ENCODE measurements at regions not wholly inside any gene's neighbourhood (a gene's known extent, or its start where the extent isn't known, plus 50 kb on each side); places are given as distances from the start of the nearest gene placed in this dataset.

DNA sequence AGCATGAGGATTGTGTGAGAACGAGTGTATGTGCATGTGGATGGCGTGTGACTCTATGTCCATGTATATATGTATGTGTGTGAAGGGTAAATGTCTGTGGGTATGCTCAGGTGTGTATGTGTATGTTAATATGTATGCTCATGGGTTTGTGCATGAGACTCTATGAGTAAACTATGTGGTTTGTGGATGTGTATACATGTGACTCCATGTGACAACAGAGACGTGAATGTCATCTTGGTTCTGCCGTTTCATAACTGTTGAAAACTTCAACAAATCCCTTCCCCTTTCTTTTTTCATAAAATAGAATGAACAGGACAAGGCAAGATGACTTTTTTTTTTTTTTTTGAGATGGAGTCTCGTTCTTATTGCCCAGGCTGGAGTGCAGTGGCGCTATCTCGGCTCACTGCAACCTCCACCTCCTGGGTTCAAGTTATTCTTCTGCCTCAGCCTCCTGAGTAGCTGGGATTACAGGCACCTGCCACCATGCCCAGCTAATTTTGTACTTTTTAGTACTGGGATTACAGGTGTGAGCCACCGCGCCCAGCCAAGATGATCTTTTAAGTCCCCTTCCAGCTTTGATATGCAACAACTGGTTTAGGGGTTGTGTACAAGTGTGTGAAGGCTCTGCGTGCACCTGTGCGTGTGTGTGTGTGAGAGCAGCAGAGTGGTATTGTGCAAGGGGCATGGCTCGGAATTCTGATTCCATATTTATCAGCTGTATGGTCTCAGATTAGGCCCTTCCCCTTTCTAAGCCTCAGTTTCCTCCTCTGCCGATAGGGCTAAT is 106.3 kb downstream of the EBNA1BP2 start:
- no peak for DNase-seq (ENCODE audit: low read depth)

DNA sequence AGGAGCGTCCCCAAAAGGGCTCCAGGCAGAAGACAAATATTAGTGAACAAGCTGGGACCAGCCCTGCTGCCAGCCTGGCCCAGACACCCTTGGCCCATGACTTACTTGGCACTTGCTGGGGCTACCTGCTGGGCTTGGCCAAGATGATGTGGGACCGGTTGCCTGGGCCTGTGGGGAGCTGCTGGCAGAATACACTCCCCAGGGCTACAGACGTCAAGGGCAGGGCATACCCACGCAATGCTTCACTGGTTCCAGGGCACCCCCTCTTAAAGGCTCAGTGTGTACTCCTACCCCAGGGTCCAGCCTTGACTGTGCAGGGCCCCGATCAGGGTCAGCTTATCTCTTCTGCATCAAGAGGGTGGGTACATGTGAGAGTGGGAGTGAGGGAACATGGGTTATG is 106.5 kb upstream of the SLC2A1 start:
- no peak for DNase-seq (ENCODE audit: low read depth)

DNA sequence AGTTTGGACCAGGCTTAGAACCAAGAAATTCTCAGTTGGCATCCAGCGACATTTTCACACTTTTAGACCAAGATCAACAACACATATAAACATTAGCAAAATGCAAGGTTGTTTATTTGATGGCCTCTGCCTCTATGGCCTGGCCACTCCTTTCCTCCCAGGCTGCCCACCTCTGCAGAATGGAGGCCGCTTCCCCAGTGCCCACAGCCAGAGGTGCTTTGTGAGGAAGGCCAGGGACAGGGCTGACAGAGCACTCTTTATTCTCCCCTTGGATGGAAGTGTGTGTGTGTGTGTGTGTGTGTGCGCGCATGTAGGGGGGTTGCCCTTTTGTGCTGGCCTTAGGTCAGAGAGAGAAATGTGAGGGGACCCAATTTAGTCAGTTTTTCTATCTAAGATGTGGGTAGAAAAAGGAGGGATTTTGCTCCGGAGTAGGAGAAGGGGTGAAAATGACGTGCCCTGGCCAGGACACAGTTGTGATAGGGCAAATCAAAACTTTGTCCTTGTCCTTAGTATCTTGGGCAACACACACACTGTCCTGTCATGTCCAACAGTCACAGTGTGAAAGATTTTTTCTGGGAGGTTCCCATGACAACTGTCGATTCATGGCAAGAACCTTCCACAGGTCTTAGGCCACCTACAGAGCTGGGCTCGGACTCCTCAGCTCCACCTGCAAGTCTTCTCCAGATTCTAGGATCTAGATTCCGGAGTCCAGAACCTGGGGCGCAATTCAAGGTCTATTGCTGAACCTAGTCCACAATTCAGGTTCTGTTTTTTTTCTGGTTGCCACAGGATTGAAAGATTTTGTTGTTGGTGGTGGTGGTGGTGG is 104.9 kb upstream of the SLC2A1 start:
- no peak for DNase-seq (ENCODE audit: low read depth)

DNA sequence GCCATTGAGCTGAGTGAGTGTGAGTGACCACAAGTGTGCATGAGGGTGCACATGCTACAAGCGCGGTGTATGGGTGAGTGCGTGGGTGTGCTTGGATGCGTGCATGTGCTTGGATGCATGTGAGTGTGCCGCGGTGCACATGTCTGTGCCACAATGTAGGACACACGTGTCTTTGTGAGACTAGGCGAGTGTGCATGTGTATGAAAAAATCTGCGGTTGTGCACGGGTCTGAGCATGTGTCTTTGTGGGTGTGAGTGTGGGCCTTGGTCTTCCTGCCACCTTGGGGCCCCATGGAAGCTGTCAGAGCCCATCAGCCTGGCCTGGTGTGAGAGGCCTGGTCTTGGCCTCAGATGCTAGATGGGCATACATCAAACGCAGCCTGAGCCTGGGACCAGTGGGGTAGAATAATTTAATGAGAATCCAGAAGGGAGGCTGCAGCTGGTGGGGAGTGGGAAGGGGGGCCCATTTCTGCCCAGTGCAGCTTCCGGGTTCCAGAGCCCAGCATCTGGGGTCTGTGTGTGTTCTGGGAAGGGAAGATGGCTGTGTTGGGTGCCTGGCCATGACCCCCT is 103.9 kb upstream of the SLC2A1 start:
- DNase-seq (ENCODE audit: low read depth) = no peak

DNA sequence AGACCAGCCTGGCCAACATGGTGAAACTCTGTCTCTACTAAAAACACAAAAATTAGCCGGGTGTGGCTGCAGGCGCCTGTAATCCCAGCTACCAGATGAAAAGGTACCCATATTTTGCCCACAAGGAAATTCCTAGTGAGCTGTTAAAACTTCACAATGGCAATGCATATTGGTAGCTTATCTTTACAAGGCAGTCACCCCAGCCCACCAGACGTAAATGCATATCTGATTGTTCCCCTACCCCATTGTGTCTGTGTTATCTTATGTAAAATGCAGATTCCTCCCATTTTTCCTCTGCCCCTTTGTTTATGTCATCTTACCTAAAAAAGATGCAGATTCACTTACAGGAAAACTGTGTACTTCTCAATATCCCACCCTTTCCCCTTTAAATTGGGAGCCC is 103.1 kb upstream of the SLC2A1 start:
- no peak for DNase-seq (ENCODE audit: low read depth)

DNA sequence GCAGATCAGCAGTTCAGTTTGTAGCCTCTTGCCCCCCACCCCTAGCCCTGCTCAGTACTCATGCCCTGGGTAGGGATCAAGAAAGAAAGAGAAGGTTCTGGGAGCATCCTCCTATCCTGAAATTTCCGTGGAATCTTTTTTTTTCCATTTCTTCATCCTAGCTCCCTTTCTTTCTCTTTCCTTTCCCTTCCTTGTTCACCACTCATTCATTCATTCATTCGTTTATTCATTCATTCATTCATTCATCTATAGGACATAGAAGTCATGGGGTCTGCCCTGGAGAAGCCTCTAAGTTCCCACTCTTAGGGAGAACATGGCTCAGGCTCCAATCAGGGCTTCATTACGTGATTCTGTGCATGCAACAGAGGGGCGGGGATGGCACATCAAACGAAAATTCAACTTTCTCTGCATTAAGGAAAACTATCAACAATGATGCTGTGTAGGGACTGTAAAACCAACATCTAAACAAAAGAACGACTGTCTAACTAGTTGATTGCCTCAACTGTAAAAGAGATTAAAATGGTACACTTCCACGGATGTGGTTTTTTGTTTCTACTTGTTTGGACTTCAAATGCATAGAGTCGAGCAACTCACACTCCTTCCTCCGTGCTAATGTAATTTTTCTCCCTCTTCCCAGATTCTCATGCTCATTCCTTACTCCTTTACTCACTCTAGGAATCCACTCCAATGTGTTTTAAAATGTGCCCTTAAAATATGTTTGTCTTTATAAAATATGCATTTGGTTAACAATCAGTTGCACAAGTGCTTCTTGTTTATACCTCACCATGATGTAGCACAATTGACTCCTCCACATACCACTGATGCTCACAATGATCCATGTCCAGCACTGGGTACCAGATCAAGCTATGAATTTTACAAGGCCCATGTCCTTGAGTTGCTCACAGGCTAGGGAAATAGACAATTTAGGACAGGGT is 101.2 kb upstream of the SLC2A1 start:
- DNase-seq (ENCODE audit: low read depth) = peak; percentile 84

DNA sequence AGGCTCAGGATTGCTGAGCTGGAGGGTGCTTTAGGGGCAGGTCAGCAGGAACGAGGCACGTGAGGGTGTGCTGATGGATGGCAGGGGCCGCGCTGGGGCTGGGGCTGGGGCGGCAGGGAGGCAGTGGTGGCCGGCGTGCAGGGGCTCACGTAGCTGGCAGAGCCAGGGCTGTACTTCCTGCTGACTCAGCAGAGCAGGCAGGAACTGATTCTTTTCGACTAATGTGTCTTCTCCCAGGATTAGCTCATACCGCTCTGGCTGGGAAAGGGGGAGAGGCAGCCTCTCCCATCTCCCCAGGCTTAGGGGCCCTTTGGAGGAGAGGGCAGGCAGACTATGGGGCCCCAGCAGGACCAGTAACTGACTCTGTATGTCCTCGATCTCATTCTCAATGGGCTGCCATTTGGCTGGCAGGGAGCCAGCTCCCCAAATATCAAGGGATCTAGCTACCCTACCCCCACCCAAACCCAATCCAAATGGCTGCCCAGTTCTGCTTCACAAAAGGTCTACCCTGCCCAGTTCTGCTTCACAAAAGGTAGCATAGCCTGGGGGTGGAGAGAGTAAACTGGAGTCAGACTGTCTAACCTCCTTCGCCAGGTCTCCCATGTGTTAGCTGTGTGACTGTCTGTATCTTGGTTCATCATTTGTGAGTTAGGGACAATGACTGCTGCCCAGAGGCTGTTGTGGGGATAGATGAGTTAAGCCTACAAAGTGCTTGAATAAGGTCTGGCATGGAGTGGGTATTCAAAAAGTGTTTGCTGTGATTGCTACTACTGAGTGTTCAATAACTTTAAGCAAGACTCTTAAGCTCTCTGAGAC is 100.1 kb upstream of the SLC2A1 start:
- peak; percentile 69 for DNase-seq (ENCODE audit: low read depth)

DNA sequence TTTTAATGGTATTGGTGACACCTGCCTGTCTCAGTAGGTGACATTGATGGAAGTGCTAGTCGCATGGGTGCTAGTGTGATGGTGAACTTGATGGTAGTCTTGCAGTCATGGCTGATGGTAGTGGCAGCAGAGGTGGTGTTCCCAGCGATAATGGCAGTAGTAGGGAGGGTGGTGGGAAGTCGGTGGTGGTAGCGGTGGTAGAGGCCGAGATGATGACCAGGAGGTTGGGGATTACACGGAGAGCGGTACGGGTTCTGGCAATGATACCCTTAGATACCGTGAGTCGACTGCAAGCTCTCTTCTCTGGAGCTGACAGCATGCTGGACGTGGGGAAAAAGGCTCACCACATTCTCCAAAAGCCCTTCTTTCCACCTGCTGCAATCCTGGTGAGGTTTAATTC is 99.4 kb upstream of the SLC2A1 start:
- no peak for DNase-seq (ENCODE audit: low read depth)

DNA sequence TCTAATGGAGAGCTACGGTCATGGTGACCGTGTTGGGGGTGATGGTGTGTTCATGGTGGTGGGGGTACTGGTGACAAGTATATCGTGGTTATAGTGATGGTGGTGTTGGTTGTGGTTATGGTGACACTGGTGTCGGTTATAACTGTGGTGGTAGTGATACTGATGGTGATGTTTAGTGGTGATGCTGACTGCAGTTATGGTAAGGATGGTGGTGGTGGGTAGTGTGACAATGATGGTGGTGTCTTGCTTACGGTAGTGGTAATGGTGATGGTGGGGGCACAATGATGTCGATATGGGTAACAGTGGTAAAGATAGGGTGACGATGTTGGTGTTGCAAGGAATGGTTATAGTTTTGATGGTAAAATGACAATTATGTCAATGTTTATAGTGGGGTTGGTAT is 98.9 kb upstream of the SLC2A1 start:
- no peak for DNase-seq (ENCODE audit: low read depth)

DNA sequence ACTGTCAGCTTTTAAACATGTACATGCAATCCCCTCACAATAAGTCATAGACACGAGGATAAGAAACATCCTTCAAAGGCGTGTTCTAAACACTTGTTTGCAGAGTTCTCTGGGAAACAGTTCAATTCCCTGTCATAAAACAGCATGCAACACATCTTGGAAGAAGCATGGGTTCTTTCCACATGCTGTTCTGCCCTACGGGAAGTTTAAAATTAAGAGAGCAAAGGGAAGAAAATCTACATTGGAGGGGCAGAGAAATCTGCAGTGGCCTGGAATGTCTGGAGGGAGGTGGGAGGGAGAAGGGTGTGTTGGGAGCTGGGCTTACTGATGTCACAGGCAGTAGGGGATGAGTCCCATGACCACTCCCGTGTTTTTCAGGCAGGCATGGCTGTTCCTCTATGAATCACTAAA is 98.3 kb upstream of the SLC2A1 start:
- peak; percentile 55 for DNase-seq (ENCODE audit: low read depth)

DNA sequence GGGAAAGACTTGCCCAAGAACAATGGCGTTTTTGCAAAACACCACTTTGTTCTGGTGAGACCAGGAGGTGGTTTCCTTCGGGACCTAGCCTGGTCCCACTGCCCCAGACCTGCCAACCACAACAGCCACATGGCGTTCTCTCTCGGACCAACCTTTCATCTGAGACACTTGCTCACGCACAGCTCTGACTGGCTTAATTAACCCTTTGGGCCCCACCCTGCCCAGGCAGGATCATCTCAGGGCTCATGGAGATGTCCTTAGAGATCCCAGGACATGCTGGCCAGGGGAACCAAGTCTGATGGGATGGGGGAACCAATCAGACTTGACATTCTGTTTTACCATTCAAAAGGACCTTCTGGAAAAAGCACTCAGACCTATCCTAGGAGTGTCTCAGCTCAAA is 97.8 kb upstream of the SLC2A1 start:
- no peak for DNase-seq (ENCODE audit: low read depth)

DNA sequence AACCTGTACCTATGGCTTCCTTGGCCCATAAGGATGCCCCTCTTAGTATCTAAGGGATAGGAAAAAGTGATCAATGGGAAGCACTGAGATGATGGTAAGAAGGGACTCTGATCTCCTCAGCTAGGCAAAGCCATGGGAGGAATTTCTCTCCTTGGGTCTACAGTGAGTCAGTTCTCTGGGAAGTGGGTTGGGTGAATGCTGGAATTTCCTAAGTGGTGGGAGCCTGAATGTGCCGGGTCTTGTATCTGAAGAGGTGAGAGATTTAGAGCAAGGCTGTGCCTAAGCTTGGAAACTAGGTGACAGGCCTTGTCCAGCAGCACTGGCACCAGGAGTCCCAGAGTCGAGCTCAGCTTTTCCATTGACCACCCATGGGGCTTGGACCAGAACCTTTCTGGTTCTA is 96.3 kb upstream of the SLC2A1 start:
- peak; percentile 40 for DNase-seq (ENCODE audit: low read depth)

DNA sequence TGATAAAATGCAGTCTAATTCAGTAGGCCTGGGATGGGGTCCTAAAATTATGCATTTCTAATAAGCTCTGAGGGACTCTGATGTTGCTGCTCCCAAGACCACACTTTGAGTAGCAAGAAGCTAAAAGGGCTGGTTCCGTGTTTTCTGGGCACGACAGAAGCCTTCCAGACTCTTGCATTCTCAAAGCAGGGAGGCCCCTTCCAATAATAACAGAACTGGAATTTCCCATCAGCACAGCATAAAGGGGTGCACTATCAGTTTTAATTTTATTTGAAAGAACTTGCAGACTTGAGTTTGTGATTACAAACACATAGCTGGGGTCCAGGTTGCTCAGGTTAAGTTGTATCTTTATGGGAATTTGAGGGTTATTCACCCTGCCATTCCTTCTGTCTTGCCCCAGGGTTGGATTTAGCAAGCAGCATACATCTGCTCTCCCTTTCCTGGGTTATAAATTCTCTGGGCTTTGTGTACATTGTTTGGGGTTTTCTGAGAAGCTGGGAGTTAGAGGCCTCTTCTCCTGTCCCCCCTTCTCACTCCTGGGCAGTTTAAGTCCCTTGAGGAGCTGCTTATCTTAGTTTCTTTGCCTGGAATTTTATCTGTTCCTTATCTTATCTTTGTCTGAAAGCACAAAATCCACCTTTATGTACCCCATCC is 94.2 kb upstream of the SLC2A1 start:
- peak; percentile 27 for DNase-seq (ENCODE audit: low read depth)

DNA sequence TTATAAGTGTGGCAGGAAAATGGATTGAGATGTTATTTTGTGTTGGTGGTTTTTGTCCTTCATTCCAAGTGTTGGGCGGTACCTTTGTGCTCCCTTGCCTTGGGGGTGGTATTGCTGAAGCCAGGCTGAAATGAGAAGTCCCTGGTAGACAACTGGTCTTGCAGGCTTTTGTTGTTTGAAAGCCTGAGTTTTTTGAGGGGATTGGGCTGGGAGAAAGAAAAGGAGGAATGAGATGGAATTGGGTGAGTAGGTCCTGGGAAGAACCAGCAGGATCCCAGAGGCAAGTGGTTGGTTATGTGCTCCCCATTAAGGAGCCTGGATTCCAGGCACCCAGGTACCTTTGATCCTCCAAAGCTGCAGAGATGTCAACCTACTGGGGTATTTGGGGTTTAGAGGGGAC is 93.7 kb upstream of the SLC2A1 start:
- no peak for DNase-seq (ENCODE audit: low read depth)

DNA sequence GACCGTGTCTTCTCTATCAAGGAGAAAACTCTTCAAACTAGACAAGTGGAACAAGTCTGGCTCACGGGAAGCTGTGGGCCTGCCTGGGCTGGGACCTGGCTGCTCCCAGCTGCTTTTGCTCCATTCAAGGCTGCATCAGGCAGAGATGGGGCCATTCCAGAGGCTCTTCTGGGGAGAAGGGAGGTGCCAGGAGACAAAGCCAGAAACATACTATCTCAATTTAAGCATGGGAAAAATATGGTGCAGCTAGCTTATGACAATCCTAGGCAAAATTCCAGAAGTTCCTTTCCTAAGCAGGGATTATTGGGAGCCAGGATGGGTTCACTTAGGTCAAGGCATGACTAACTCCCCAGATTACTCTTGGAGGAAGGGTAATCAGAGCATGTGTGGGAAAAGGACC is 90.8 kb upstream of the SLC2A1 start:
- DNase-seq (ENCODE audit: low read depth) = peak; percentile 81

DNA sequence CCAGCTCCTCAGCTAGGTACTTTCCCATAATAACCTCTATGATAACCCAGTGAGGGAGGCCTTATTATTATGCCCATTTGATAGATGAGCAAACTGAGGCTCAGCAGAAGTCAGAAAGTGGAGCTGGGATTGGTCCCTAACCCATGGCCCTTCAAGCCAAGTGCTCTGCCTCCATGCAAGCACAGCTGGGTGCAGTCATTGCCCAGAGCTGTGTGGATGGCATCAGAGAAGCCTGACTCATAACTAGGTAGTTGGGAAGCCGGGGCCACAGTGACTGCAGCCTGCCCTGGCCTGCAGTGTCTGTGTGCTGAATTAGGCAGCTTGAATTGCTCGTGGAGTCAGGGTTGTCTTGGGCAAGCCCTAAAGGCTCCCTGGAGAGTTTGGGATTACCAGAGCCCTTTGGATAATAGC is 89.9 kb upstream of the SLC2A1 start:
- DNase-seq (ENCODE audit: low read depth) = no peak

DNA sequence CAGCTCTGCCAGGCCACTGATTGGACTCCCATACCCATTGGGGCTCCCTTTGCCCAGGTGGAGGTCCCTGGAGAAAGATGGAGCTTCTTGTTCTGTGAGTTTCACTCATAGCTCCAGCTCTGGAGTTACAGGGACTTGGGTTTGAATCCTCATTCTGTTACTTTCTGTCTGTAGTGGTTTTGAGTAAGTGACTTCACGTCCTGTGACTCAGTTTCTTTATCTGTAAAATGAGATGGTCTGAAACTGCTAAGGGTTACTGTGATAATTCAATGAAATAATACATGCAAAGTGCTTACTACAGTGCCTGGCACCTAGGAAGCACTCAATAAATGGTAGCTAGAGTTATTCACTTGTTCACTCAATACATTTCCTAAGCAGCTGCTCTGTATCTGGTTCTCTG is 88.5 kb upstream of the SLC2A1 start:
- no peak for DNase-seq (ENCODE audit: low read depth)

DNA sequence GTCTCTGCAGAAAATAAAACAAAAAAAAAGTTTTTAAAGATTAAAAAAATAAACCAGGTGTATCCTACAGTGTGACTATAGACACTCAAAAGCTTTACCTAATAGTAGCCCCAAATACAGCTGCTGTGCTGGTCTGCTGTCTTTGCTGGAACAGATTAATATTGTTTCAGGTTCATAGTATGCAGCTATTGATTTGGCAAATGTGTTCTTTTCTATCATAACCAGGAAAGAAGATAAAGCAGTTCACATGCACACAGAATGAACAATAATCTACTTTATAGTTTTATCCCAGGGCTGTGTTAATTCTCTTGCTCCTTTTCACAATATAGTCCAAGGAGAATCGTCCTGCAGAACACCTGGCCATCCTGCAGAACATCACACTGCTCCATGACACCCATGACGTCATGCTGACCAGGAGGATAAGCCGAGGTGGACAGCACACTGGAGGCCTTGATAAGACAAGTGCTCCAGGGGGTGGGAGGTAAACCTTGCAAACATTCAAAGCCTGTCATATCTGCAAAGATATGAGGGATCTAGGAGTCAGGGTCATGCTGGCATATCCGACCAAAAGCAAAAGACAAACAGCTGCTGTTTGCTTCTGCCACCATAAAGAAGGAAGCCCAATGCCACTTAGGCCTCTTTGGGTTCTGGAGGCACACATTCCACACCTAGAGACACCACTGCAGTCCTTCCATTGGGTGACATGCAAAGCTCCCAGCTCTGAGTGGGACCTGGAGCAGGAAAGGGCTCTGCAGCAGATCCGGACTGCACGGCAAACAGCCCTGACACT is 86.1 kb upstream of the SLC2A1 start:
- DNase-seq (ENCODE audit: low read depth) = peak; percentile 46

DNA sequence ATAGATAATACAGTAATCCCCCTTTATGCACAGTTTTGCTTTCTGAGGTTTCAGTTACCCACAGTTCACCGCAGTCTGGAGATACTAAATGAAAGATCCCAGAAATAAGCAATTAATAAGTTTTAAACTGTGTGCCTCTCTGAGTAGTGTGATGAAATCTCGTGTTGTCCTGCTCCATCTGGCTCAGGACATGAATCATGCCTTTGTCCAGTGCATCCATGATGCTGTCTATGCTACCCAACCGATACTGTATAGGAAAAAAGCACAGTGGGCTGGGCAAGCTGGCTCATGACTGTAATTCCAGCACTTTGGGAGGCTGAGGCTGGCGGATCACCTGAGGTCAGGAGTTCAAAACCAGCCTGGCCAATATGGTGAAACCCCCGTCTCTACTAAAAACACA is 85.0 kb upstream of the SLC2A1 start:
- DNase-seq (ENCODE audit: low read depth) = peak; percentile 34
